ENCODE measurements at regions not wholly inside any gene's neighbourhood (a gene's known extent, or its start where the extent isn't known, plus 50 kb on each side); places are given as distances from the start of the nearest gene placed in this dataset.

DNA sequence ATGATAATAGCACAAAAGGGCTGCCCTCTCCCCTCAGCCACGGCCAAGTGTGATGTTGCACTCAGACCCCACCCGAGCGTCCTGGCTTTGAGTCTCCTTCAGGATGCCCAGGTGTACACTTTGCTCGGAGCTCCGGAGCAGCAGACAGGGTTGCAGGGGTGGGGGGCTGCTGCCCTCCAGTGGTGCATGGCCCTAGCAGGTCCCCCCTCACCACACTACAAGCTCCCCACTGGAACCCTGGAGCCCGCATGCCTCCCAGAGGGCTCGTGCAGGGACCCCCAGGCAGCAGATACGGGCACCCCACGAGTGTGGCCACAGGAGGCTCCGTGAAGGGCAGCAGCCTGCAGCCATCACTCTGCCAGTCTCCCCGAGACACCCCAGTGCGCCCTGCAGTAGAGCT, 69.9 kb upstream of the C14orf180 start:
- DNase-seq (ENCODE audit: low read depth) = no peak
- H3K36me3 ChIP-seq (ENCODE audit: control insufficient read depth, insufficient read depth, low read length, severe bottlenecking) = no peaks in the 10 kb centered on the region
- no peak overlapping the region for H3K4me3 ChIP-seq (ENCODE audit: low read length)
- H3K9ac ChIP-seq (ENCODE audit: low read length) = no peak overlapping the region
- no peaks in the 10 kb centered on the region for H3K4me1 ChIP-seq (ENCODE audit: control insufficient read depth, insufficient read depth, low read length)
- peaks cover 14% of the 10 kb centered on the region for H3K27me3 ChIP-seq (replicated peaks; ENCODE audit: control insufficient read depth, insufficient read depth, low read length)
- H3K9me3 ChIP-seq (ENCODE audit: control insufficient read depth, low read length) = peaks cover 6% of the 10 kb centered on the region

DNA sequence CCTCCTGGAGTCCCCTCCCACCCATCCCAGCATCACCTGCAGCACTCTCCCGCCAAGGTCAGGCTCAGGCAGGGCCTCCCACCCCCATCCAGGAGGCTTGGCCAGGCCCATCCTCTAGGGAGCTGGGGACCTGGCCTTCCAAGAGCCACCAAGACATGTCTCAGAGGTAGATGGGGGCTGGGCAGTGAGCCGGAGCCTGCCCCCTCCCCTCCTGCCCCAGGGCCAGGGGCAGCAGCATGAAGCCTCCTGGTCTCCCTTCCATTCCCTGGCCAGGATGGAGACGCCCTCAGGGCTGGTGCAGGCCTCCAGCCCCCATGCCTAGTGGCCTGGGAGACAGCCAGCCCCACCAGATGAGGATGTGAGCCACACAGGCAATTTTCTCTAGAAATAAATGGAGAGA, 69.3 kb upstream of the C14orf180 start:
- no peaks in the 10 kb centered on the region for H3K36me3 ChIP-seq (ENCODE audit: control insufficient read depth, insufficient read depth, low read length, severe bottlenecking)
- peaks cover 6% of the 10 kb centered on the region for H3K9me3 ChIP-seq (ENCODE audit: control insufficient read depth, low read length)
- no peaks in the 10 kb centered on the region for H3K4me1 ChIP-seq (ENCODE audit: control insufficient read depth, insufficient read depth, low read length)
- H3K9ac ChIP-seq (ENCODE audit: low read length) = no peak overlapping the region
- peaks cover 14% of the 10 kb centered on the region for H3K27me3 ChIP-seq (replicated peaks; ENCODE audit: control insufficient read depth, insufficient read depth, low read length)
- no peak for DNase-seq (ENCODE audit: low read depth)
- no peak overlapping the region for H3K4me3 ChIP-seq (ENCODE audit: low read length)

DNA sequence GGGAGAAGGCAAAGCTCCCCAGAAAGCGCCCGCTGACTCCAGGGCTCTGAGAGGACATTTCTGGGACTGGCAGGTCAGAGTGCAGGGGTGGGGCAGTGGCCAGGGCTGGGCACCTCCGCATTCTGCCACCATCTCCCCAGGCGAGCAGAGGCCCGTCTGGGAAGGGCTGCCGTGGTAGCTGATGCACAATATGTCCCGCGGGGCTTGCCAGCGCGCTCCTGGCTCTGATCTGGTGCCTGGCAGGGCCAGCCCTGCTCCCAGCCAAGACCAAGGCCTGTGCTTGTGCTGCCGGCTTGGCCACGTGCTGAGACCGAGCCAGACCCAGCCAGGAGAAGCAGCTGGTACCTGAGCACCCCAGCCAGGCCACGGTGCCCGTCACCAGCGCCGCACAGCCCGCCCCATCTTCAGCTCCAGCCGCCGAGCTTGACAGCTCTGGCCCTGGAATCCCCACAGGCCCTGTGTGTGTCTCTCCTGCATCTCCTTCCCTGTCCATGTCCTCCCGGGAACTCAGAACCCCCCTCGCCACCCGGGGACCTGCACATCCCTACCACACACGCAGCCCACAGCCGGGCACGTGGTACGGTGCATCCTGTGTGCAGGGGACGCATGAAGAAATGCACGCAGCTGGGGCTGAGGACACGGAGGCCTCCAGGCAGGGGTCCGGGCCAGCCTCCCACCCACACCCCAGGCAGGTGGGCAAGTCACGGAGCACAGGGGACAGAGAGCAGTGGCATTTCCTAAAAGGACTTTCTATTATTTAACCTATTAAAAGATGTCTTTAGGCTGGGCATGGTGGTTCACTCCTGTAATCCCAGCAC, 68.6 kb upstream of the C14orf180 start:
- Histone ChIP-seq H3K9ac (ENCODE audit: low read length) (no peak overlapping the region), H3K27me3 (replicated peaks; ENCODE audit: control insufficient read depth, insufficient read depth, low read length) (peaks cover 14% of the 10 kb centered on the region), H3K36me3 (ENCODE audit: control insufficient read depth, insufficient read depth, low read length, severe bottlenecking) (no peaks in the 10 kb centered on the region), H3K4me3 (ENCODE audit: low read length) (no peak overlapping the region), H3K4me1 (ENCODE audit: control insufficient read depth, insufficient read depth, low read length) (no peaks in the 10 kb centered on the region), H3K9me3 (ENCODE audit: control insufficient read depth, low read length) (peaks cover 6% of the 10 kb centered on the region)
- DNase-seq (ENCODE audit: low read depth) = no peak

DNA sequence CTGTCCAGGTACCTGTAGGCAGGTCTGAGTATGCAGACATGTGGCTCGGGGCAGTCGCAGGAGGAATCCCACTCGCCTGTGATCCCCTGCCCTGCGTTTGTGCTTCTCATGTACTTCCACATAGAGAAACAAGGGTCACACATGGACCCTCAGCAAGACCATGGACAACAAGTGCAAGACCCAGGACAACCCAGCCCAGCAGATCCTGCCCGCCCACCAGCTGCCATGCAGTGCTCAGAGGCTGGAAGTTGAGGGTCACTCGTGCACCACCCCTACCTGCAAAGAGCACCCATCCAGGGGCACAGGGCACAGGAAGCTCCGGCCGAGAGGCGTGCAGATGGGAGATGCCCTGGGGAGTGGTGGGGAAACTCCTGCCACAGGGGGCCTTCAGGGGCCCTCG, 67.5 kb upstream of the C14orf180 start:
- Histone ChIP-seq H3K9me3 (ENCODE audit: control insufficient read depth, low read length) (peaks cover 11% of the 10 kb centered on the region), H3K36me3 (ENCODE audit: control insufficient read depth, insufficient read depth, low read length, severe bottlenecking) (no peaks in the 10 kb centered on the region), H3K9ac (ENCODE audit: low read length) (no peak overlapping the region), H3K27me3 (replicated peaks; ENCODE audit: control insufficient read depth, insufficient read depth, low read length) (peaks cover 13% of the 10 kb centered on the region), H3K4me3 (ENCODE audit: low read length) (no peak overlapping the region), H3K4me1 (ENCODE audit: control insufficient read depth, insufficient read depth, low read length) (no peaks in the 10 kb centered on the region)
- no peak for DNase-seq (ENCODE audit: low read depth)

DNA sequence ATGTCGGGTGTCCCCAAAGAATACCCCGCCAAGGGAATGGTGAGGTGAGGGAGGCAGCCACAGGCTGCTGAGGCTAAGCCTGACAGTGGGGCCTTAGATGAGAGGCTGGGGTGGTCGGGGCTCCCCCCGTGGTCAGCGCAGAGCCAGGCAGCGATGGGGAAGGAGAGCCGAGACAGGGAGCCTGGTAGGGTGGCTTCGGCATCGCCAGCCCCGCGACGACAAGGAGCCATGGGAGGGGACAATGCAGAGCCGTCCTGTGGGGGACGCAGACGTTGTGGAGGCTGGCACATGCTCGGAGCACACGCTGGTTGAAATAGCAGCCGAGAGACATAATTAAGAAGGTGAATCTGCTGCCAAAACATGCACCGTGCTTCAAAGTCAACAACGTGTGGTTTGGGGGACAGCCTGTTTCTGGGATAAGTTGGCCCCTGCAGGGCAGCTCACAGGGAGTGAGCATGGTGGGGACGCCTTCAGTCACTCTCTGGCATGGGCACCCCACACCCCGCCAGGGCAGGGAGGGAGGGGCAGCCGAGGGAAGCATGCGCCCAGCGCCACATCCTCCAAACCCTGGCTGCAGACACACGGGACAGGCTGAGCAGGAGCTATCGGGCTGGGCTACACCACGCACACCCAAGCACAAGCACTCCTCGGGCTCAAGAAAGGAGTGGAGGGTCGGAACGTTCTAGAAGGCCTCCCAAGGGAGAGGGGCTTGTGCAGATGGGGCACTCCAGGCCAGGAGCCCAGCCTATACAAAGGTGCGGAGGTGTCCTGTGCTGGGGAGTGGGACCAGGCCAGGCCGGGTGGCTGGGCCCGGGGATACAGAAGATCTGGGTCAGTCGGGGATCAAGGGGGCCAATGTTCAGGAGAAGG, 66.6 kb upstream of the C14orf180 start:
- Histone ChIP-seq H3K27me3 (replicated peaks; ENCODE audit: control insufficient read depth, insufficient read depth, low read length) (peaks cover 4% of the 10 kb centered on the region), H3K9me3 (ENCODE audit: control insufficient read depth, low read length) (peaks cover 13% of the 10 kb centered on the region), H3K4me1 (ENCODE audit: control insufficient read depth, insufficient read depth, low read length) (no peaks in the 10 kb centered on the region), H3K9ac (ENCODE audit: low read length) (no peak overlapping the region), H3K4me3 (ENCODE audit: low read length) (no peak overlapping the region), H3K36me3 (ENCODE audit: control insufficient read depth, insufficient read depth, low read length, severe bottlenecking) (no peaks in the 10 kb centered on the region)
- DNase-seq (ENCODE audit: low read depth) = no peak

DNA sequence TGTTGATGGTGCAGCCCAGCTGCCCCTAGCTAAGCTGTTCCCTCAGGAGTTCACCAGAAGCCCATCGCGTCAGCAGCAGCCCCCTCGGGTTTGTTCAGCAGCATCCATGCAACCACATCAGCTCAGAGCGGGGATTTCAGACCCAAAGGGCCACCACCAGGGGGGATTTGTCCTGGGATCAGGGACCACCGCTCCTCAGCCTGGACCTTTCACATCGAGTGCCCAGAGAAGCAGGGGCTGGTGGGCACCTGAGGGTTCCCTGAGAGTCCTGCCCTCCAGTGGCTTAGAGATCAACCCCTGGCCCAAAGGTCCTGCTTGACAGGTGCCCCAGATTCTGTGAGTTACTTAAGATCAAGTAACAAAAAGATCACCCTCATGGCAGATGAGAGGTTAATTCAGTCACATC, 65.9 kb upstream of the C14orf180 start:
- Histone ChIP-seq H3K9me3 (ENCODE audit: control insufficient read depth, low read length) (peaks cover 7% of the 10 kb centered on the region), H3K27me3 (replicated peaks; ENCODE audit: control insufficient read depth, insufficient read depth, low read length) (peaks cover 4% of the 10 kb centered on the region), H3K4me1 (ENCODE audit: control insufficient read depth, insufficient read depth, low read length) (no peaks in the 10 kb centered on the region), H3K36me3 (ENCODE audit: control insufficient read depth, insufficient read depth, low read length, severe bottlenecking) (no peaks in the 10 kb centered on the region), H3K4me3 (ENCODE audit: low read length) (no peak overlapping the region), H3K9ac (ENCODE audit: low read length) (no peak overlapping the region)
- no peak for DNase-seq (ENCODE audit: low read depth)

DNA sequence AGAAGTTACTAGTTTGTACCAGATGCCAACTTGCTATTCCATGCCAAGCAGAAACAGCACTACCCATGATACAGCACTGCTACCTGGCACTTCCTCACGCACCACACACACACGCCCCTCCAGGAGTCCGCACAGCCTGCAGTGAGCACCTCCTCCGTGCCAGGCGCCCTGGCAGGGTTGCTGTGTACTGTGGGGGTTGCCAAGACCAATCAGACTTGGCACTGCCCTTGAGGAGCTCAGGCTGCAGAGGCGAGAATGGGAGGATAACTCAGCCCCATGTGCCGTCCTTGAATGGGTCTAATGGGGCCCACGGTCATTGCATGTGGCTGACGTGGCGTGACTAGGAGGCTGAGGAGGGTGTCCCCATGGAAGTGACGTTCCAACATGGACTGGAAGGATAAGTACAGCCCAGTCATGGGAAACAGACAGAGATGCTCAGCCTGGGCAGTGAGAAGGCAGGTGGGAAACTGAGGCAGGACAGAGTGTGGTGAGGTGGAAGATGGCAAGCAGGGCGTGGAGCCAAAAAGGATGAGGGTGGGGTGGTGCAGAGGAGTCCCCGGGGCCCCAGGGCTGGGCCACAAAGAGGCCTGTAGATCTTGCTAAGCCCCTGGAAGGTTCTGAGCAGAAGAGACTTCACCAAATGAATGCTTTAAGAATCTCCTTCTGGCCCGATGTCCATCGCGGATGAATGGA, 65.3 kb upstream of the C14orf180 start:
- Histone ChIP-seq H3K9me3 (ENCODE audit: control insufficient read depth, low read length) (peaks cover 6% of the 10 kb centered on the region), H3K4me3 (ENCODE audit: low read length) (no peak overlapping the region), H3K36me3 (ENCODE audit: control insufficient read depth, insufficient read depth, low read length, severe bottlenecking) (no peaks in the 10 kb centered on the region), H3K4me1 (ENCODE audit: control insufficient read depth, insufficient read depth, low read length) (no peaks in the 10 kb centered on the region), H3K27me3 (replicated peaks; ENCODE audit: control insufficient read depth, insufficient read depth, low read length) (no peaks in the 10 kb centered on the region), H3K9ac (ENCODE audit: low read length) (no peak overlapping the region)
- no peak for DNase-seq (ENCODE audit: low read depth)

DNA sequence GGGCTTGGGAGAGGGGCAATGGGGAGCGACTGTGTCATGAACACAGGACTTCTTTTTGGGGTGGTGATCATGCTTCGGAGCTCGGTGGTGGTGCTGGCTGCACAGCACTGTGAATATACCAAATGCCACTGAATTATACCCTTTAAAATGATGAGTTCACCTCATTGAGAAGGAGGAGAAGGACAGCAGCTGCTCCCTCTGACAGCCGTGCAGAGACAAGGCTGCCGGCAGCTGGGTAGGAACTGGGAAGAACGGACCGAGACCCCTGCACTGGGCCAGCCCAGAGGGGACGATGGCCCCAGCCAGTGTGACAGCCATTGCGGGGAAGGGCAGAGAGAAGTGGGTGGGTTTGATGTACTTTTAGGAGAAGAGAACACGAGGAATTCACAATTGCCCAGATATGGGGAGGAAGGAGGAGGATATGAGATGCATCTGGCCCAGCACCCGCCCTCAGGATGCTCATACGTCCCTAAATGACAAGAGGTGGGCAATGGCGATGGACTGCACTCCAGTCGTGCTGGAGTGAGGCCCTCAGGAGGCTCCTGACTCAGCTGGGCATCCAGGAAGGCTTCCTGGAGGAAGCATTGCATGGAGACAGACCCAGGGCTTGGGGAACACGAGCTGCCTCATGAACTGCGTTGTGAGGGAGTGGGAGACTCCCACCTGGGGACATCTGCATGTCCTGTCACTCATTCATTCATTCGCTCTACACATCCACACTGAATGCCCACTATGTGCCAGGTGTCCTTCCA, 64.3 kb upstream of the C14orf180 start:
- Histone ChIP-seq H3K9me3 (ENCODE audit: control insufficient read depth, low read length) (peaks cover 6% of the 10 kb centered on the region), H3K9ac (ENCODE audit: low read length) (no peak overlapping the region), H3K4me1 (ENCODE audit: control insufficient read depth, insufficient read depth, low read length) (no peaks in the 10 kb centered on the region), H3K36me3 (ENCODE audit: control insufficient read depth, insufficient read depth, low read length, severe bottlenecking) (no peaks in the 10 kb centered on the region), H3K27me3 (replicated peaks; ENCODE audit: control insufficient read depth, insufficient read depth, low read length) (no peaks in the 10 kb centered on the region), H3K4me3 (ENCODE audit: low read length) (no peak overlapping the region)
- no peak for DNase-seq (ENCODE audit: low read depth)

DNA sequence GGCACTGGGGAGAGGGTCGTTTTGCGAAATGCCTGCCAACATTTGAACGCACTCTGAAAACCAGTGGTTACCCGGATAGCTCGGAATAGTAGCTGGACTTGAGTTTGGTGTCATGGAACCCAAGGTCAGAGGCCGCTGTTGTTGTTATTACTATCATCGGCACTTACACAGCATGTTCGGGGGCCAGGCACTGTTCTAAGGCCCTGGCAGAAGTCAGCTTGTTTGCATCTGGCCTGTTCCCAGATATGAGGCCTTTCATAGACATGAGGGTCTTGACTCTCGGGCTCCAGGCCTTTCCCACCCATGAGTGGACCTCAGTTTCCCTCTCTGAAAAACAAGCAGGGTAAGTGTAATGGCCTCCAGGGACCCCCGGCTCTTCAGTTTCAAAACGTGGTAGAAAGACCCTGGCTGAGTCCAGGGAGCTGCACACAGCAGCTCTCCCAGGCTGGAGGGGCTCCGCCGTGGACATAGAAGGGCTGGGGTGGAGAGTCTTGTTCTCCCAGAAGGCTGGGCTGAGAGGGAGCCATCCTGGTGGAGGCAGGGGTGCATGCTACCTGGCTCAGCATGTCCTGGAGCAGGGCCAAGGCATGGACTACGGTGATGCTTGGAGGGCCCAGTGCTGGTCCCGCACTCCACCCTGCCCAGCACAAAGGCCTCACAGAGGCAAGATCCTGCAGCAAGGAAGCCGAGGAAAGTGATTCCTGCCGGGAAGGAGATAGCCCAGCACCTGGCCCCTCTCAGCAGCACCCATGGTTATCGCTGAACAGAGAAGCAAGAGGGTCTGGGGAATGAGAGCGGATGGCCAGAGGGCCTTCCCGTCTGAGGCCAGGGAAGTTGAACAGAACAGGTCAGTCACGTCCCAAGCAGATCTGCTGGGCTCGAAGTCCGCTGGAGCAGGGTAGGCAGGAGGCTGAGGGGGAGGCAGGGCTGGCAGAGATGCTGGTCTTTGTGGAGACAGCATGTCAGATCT, 63.5 kb upstream of the C14orf180 start:
- DNase-seq (ENCODE audit: low read depth) = no peak

DNA sequence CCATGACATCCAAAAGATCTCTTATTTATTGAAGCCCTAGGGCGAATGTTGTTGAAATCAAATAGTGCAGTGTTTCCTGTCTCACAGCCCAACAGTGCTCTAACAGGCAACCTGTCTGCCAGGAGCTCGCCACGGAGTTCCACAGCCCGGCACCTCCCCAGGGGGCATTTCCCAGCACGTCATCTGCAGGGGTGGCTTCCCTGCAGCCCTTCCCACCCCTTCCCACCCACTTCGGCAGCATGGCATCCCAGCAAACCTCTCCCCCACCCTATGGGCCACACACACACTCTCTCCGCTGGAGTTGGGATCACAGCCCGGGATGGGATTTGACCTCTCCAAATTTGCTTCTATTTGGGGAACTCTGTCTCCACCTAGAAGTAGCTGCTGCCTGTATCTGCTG, 62.7 kb upstream of the C14orf180 start:
- Histone ChIP-seq H3K4me3 (ENCODE audit: low read length) (no peak overlapping the region), H3K9me3 (ENCODE audit: control insufficient read depth, low read length) (peaks cover 6% of the 10 kb centered on the region), H3K9ac (ENCODE audit: low read length) (no peak overlapping the region), H3K36me3 (ENCODE audit: control insufficient read depth, insufficient read depth, low read length, severe bottlenecking) (no peaks in the 10 kb centered on the region), H3K27me3 (replicated peaks; ENCODE audit: control insufficient read depth, insufficient read depth, low read length) (no peaks in the 10 kb centered on the region), H3K4me1 (ENCODE audit: control insufficient read depth, insufficient read depth, low read length) (no peaks in the 10 kb centered on the region)
- DNase-seq (ENCODE audit: low read depth) = no peak

More for the DNA sequence above, 63.5 kb upstream of the C14orf180 start:
- H3K27me3 ChIP-seq (replicated peaks; ENCODE audit: control insufficient read depth, insufficient read depth, low read length) = no peaks in the 10 kb centered on the region
- H3K4me3 ChIP-seq (ENCODE audit: low read length) = no peak overlapping the region
- no peaks in the 10 kb centered on the region for H3K36me3 ChIP-seq (ENCODE audit: control insufficient read depth, insufficient read depth, low read length, severe bottlenecking)
- H3K9ac ChIP-seq (ENCODE audit: low read length) = no peak overlapping the region
- peaks cover 6% of the 10 kb centered on the region for H3K9me3 ChIP-seq (ENCODE audit: control insufficient read depth, low read length)
- no peaks in the 10 kb centered on the region for H3K4me1 ChIP-seq (ENCODE audit: control insufficient read depth, insufficient read depth, low read length)
